SKM-1 treated with dmso at 0.1 percent for 144 hours (cell line): ENCODE measurements at regions not wholly inside any gene's neighbourhood (a gene's known extent, or its start where the extent isn't known, plus 50 kb on each side); places are given as distances from the start of the nearest gene placed in this dataset.

ENCODE experiments used
- DNase-seq: peaks from one replicate; lab custom pipeline; 2025; ENCODE audit not compliant: unreplicated experiment; lab: John Stamatoyannopoulos, UW

- no peak for DNase-seq
These were observed 888.4 kb upstream of the PHF14 start for GRCh38 chr7:10085231-10085630.

DNA sequence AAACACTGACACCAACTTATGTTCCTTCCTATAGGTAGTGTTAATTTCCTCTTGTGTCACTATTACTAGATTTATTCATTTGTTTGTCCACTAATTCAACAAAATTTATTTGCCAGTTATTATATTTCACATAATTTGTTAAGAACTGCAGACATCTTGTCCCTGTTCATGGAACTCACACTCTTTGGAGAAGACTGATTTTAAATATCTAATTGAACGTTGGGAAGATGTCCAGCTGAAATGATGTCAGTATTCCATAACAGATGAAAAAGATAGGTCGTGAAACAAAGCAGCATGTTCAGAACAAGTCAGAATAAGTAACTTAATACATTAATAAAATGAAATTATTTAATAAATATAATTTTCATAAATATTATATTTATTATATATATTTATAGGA, 873.1 kb upstream of the PHF14 start:
- no peak for DNase-seq

DNA sequence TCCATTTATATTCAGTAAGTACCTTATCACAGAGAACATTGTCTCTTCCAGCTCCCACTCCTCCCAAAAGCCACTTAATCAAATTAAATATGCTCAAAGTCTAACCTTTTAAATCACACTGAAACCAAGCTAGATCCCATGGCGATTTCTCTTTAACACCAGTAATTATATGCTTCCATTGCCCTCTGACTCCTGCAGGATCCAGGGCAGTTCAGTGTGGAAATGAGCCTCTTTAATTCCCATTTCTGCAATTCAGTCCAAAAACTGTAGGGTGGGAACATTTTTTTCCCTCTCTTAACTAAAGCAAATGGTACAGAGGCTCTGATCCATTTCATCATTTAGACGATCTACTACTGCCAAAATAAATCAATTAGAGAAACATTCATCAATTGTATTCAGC, 872.3 kb upstream of the PHF14 start:
- no peak for DNase-seq

- no peak for DNase-seq
These were observed 869.4 kb upstream of the PHF14 start for GRCh38 chr7:10104292-10104691.

- no peak for DNase-seq
These were observed 867.1 kb upstream of the PHF14 start for GRCh38 chr7:10106609-10107008.

GRCh38 chr7:10116511-10116910, 857.2 kb upstream of the PHF14 start:
- DNase-seq, result no peak

GRCh38 chr7:10117815-10118214, 855.9 kb upstream of the PHF14 start:
- no peak for DNase-seq

DNA sequence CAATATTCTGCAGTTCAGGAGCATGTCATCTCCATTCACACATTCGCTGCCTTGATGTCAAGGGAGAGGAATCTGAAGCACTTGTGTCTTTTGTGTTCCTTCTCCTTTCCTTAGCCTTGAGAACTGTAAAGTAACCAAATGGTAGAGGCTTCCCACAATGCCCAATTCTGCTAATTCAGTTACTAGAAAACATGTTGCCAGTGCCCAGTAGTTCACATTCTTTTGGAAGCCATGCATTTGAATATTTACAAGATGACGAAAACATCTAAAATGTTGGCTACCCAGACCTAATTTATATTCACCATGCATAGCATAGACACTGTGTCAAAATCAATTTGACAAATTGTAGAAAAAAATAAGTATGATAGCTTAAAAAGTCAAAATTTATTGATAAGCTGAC, 852.7 kb upstream of the PHF14 start:
- no peak for DNase-seq

- no peak for DNase-seq
These were observed 852.0 kb upstream of the PHF14 start for GRCh38 chr7:10121631-10122030.

DNA sequence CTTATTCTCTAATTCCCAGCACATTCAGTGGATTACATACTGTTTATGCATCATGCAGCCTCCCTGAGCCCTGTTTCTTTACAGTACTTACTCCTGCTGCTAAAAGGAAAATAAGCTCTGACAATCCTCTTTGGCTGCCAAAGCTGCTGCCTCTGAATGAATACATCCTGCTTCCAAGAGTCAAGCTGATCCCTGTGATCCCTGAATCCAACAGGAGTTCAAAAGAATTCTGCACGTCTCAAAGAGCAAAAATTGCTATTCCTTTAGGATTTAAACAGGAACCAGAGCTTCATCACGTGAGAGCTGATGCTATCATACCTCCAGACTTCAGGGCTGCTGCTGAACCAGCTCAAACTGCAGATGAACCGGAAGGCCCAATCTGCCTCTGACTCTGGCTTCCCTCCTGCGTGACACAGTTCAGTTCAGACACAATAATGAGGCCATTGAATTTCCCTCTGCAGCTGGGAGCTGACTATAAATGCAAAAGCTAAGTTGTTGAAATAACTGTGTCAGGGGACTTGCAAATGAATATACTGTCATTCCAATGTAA, 851.0 kb upstream of the PHF14 start:
- DNase-seq, result no peak

DNA sequence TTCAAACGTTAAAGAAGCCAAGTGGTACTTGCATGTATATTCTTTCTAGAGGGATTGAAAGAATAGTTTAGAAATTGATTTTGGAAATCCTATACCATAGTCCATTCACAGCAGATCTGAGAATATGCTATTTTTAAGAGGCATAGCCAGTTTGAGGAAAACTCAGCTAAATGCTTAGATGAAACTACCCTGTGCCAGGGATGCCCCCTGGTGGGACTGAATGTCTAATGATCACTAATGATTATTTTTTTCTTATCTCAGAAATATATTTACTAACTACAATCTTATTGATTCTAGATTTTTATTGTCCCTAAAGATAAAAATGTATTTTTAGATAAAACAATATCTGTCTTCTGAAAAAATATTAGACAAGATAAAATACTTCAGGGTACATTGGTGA, 844.9 kb upstream of the PHF14 start:
- DNase-seq, result no peak

- no peak for DNase-seq
These were observed 835.4 kb upstream of the PHF14 start for GRCh38 chr7:10138087-10138854.

DNA sequence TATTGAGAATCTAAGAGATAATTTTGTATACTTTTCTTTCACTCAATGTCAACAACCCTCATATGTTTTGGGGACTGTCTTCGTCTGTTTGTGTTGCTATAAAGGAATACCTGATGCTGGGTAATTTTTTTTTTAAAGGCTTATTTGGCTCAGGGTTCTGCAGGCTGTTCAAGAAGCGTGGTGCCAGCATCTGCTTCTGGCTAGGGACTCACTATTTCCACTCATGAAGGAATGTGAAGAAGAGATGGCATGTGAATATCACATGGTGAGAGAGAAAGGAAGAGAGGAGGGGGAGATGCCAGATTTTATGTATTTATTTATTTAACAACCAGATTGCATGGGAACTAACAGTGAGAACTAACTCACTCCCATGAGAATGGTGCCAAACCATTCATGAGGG, 827.4 kb upstream of the PHF14 start:
- DNase-seq, result no peak

- no peak for DNase-seq
These were observed 816.7 kb upstream of the PHF14 start for GRCh38 chr7:10156972-10157371.

GRCh38 chr7:10181996-10182395, 791.7 kb upstream of the PHF14 start:
- DNase-seq, result no peak

- no peak for DNase-seq
These were observed 781.6 kb upstream of the PHF14 start for GRCh38 chr7:10192074-10192473.

DNA sequence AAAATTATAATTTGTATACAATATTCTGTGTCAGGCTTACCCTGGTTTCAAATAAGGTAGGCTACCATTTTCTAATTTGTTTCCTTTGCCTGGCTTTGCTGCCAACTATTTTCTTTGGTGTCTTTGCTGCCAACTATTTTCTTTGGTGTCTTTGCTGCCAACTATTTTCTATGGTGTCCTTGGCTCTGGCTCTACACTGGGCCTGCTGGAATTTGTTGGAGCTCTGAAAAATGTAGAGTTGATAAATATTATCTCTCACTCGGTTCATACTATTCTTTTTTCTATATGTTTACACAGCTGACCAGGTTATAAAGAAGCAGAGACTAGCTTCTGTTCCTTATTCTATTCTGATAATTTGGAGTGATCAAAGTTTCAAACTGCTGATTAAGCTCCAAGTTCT, 768.0 kb upstream of the PHF14 start:
- DNase-seq, result no peak

DNA sequence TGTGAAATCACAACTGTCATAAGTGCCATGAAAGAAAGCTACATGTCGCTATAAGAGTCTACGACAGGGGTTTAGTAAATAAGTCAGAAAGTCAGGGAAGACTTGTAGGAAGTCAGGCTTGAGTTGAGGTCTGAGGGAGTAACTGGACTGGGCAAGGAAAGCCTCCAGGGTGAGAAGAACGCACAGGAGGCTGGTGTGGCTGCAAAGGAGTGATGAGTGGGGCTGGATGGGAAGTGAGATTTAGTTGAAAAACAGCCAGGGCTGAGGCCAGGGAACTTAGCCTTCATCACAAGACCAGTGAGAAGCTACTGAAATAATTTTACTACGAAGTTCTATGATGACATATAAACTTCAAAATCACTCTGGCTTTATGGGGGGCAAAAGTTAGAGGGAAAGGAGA, 763.7 kb upstream of the PHF14 start:
- no peak for DNase-seq

DNA sequence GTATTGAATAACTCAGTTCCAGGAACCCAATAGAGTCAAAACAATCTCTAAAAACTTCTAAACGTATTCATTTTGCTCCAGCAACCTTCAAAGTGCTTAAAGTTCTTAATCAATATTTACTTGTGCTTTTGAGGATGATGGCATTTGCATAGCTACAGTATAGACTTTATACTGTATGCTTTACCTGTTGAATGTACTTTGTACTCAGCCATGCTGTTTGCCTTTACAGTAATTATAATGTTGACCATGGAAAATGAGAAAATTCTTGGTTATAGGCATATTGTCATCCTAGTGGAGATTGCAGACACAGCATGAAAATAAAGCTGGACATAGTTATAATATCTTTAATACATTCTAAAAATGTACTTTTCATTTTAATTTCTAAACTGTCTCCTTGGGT, 762.7 kb upstream of the PHF14 start:
- no peak for DNase-seq

DNA sequence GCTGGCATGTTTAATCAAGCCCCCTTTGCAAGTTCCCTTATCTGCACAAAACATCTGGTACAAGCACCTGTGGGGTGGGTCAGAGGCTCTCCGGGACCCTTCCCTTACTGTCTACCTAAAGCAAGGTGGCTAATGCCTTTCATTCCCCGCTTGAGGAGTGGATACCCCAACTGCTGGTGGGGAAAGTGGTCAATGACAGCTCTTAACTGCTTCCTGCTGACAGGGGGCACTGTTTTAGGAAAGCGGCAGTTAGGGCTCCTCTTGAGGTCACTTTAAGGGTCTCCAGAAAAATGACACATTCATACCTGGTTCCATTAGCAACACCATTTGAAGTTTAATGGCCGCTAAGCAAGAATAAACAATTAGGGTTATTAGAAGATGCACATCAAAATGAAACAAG, 761.8 kb upstream of the PHF14 start:
- no peak for DNase-seq

DNA sequence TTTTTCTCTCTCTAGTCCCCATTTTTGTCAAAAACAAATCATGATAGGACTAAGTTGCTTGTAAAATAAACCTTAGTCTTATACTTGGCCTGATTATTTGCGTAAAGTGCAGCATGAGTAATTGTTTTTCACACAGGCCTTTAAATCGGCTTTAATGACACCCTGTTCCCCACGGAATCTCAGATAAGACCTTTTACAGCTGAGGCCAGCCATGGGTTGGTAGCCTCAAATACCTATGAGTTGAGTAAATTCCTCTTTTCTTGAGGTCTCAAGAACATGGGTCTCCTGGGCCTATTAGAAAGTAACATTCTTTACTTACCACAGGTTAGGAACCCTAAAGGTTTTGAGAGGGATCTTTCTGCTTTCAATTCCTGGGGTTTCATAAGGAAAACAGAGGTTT, 761.0 kb upstream of the PHF14 start:
- DNase-seq, result no peak

DNA sequence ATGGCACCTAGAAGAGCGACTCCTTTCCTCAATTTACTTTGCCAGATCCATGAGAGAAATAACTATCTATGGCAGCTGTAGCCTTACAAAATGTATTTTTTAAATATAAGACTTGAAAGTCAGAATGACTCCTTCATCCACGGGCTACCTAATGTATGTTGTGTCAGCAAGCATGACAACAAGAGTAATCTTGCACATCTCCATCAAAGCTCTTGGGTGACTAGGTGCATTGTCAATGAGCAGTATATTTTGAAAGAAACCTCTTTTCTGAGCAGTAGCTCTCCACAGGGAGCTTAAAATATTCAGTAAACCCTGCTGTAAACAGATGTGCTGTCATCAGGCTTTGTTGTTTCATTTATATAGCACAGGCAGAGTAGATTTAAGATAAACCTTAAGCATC, 757.2 kb upstream of the PHF14 start:
- DNase-seq, result no peak

GRCh38 chr7:10221084-10221483, 752.6 kb upstream of the PHF14 start:
- DNase-seq, result no peak
